Hematopoietic multipotent progenitor cell (in vitro differentiated cells): ENCODE measurements at regions not wholly inside any gene's neighbourhood (a gene's known extent, or its start where the extent isn't known, plus 50 kb on each side); places are given as distances from the start of the nearest gene placed in this dataset.

ENCODE experiments used
- DNase-seq, 3 donors: peaks; one replicate each; pipeline ENCODE4 v3.0.0-alpha.2; 2011 to 2015; ENCODE audit warnings: low read depth in 2 of 3, low spot score in 2 of 3

DNA sequence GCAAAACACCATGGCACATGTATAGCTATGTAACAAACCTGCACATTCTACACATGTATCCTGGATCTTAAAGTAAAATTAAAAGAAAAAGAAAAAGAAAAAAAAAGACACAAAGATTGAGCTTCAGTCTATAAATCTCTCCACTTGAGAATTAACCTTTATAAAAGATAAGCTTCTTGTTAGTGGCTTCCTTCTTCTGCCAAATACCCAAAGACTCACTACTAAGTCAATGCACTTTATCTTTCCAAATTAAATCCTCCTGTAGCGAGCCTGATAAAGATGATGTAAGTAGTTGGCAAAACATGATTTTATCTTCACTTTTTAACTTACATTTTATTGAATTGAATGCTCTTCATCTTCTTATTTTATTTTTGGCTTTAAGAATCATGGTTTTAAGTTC lies 349.9 kb downstream of the TRIB2 start:
- DNase-seq = no peak

DNA sequence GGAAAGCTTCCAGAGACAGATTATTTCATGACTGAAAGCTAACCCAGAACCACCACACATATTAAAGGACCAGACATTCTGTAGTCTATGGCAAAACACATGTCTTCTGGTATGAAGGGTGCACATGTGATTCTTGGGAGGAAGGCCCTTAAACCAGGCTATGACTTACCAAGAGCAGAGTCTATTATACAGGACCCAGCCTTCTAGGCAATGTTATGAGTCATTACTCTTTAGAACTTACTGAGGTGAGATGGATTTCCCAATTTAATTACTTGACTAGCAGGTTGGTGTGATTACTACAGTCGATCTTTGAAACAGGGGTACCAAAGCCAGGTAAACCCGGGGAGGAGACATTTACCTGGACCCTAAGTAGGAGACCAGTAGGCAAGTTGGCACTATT lies 350.8 kb downstream of the TRIB2 start:
- DNase-seq = no peak

DNA sequence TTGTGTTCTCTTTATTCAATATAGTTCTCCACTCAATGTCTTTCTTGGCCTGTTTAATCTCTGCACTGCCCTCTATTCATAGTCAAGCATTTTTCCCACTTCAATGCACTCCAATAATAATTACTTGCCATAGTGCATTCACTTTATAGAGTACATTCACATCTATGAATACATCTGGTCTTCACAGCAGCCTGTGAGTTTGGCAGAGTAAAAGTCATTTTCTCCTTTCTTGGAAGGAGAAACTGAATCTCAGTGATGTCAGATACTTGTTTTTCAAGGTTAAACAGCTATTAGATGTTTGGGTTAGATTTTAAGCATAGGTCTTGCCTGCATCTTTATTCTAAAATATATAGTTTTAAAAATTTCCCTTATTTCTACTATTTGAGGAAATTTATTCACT lies 373.2 kb downstream of the TRIB2 start:
- no peak for DNase-seq

- no peak for DNase-seq
These were observed 374.7 kb downstream of the TRIB2 start for GRCh38 chr2:13091455-13091854.

DNA sequence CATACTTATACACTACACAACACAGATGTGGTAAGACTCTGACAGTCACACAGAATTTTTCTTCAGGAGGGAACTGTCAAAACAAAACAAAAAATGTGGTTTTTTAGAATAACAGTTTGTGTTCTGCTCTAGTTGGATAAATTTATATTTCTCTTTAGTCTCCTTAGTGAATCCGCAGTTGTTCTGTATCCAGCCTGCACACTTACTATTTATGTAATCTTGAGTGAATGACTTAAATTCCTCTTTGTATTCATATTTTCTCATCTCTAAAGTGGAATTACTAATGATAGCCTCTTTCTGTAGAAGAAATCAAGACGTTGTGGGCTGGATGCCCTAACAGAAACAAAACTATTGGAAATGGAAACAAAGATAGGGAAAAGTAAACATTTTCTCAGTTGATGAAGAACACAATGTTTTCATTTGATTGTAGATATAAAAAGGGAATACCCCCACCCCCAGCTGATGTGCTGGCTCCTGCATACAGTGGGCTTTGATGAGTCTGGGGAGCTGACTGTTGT lies 375.2 kb downstream of the TRIB2 start:
- no peak for DNase-seq

DNA sequence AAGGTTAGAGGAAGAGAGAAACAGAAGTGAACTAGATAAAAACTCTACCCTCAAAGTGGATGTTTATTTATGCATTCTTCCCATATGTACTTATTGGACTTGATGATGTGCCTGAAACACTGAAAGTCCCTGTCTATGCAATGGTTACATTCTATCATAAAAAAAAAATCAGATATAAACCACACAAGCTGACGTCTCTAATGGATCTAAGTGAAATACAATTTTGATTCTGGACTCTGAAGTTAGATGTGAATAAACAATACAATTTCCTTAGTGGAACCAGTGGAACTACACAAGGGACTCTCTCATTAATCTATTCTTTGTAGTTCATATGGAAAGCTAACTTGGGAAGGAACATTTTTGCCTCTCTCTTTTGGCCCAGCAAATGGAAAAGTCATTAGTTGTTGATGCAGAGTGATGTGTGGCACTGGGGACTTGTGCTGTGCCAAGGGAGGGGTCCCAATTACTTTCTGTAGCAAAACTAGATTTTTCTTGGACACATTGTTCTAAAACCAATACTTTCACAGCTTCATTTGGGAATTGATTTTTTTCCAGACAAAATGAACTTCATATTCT lies 376.8 kb downstream of the TRIB2 start:
- DNase-seq = no peak

- DNase-seq = no peak
These were observed 385.8 kb downstream of the TRIB2 start for GRCh38 chr2:13102397-13103063.

GRCh38 chr2:13103151-13103550 lies 386.4 kb downstream of the TRIB2 start:
- no peak for DNase-seq

- DNase-seq = no peak
These were observed 387.2 kb downstream of the TRIB2 start for GRCh38 chr2:13103778-13104493.

GRCh38 chr2:13104723-13105122 lies 388.0 kb downstream of the TRIB2 start:
- no peak for DNase-seq

GRCh38 chr2:13106302-13106701 lies 389.6 kb downstream of the TRIB2 start:
- no peak for DNase-seq

- no peak for DNase-seq
These were observed 392.8 kb downstream of the TRIB2 start for GRCh38 chr2:13109516-13109915.

DNA sequence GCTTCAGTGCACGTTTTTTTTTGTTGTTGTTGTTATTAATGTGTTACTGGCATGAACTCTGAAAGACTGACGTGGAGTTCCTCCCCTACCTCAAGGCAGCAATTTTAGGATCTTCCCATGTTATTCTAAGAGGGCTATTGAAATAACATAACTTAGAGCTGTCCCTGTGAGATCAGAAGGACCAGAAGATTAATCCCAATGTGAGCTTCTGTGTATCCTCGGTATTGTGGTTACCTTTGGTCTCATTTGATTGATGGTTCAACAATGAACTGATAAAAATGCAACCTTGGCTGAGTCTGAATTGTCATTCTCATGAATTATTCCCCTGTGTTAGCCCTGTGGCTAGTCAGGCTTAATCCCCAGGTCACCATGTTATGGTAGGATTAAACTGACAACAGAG lies 394.1 kb downstream of the TRIB2 start:
- no peak for DNase-seq

DNA sequence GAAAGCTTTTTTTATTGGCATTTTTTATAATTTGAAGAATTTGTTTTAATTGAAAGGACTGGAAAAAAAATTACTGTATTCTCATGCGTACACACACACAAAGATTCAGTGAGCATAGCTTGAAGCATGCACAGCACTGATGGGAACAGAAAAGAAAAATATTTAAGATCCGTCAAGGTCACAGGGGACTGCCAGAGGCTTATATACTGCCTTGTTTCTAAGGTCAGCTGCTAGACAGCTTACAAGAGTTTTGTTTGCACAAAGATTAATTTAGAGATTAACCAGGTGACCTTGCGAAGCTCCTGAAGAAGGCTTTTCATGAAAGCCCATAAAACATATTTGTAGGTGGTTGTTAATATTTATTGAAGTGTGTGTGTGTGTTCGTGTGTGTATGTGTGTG lies 396.3 kb downstream of the TRIB2 start:
- no peak for DNase-seq

- DNase-seq = no peak
These were observed 397.7 kb downstream of the TRIB2 start for GRCh38 chr2:13114391-13114790.

- DNase-seq = no peak
These were observed 398.9 kb downstream of the TRIB2 start for GRCh38 chr2:13115643-13116042.

DNA sequence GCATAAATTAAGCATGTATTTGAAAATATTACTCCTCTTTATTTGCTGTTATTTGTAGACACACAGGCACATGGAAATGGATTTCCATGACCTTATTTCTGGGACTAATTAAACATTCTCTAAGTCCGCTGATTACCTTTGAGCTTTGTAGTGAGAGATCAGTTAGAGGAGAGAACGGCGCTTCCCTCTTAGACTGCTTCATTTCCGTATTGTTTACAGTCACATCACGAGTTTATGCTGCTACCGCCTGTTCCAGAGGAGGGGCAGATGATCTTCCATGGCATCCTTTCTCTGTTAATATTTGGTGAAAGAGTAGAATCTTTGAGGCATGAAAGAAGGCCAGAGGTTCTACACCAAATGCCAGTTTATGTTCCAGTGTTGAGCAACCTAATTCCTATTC lies 404.4 kb downstream of the TRIB2 start:
- DNase-seq = no peak

GRCh38 chr2:13128139-13128538 lies 411.4 kb downstream of the TRIB2 start:
- no peak for DNase-seq

GRCh38 chr2:13135369-13135768 lies 418.6 kb downstream of the TRIB2 start:
- no peak for DNase-seq

GRCh38 chr2:13135856-13136255 lies 419.1 kb downstream of the TRIB2 start:
- DNase-seq = no peak

- DNase-seq = no peak
These were observed 420.9 kb downstream of the TRIB2 start for GRCh38 chr2:13137679-13138078.

DNA sequence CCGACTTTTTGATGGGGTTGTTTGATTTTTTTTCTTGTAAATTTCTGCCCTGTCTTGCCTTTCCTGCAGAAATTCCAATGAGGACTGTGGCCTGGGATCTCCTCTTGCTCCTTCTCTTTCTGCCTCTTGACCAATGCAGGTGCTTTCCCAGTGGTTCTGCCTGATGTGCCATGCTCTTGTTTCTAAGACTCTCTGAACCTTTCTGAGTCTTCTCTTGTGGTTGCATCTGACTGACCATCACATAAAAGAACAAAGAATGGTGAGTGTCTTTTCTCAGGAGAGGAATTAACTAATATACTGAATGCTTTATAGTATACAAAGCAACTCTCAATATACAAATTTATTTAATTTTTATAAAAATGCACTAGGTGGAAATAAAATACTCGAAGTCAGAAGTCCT lies 424.6 kb downstream of the TRIB2 start:
- no peak for DNase-seq
